ENCODE measurements at regions not wholly inside any gene's neighbourhood (a gene's known extent, or its start where the extent isn't known, plus 50 kb on each side); places are given as distances from the start of the nearest gene placed in this dataset.

DNA sequence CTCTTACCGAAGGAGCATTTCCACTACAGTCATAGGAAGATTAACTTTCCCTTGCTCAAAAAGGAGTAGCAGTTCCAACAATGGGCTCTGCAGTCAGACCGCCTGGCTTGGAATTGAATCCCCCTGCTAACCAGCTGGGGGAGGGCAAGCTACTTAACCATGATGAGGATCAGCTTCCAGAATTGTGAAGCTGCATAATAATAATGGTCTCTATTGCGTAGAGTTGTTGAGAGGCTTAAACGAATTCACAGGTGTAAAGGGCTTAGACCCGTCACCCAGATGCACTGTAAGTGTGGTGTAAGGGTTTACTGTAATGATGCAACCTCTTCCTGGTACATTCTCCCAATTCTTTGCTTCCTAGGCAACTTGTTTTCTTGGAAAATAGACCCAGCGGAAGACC lies 185.2 kb upstream of the RGMA start:
- no peak for DNase-seq (ENCODE audit: low spot score)

DNA sequence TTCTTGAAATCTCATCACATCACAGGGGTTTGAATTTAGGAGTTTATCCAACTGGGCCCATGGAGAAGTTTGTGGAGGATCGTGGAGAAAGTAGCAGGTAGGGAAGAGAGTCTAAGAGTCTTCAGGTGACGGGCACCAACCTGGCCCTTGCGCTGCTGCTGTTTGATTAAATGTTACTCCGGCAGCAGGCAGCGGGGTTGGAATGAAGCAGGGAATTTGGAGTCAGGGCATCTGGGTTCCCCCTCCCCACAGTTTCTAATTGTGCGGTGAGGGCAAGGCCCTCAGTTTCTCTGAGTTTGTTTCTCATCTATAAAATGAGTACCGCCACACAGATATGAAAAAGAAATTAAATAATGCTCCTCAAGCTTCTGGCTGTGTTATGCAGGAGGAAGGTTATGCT lies 182.9 kb upstream of the RGMA start:
- TF ChIP-seq, protein P1, sequence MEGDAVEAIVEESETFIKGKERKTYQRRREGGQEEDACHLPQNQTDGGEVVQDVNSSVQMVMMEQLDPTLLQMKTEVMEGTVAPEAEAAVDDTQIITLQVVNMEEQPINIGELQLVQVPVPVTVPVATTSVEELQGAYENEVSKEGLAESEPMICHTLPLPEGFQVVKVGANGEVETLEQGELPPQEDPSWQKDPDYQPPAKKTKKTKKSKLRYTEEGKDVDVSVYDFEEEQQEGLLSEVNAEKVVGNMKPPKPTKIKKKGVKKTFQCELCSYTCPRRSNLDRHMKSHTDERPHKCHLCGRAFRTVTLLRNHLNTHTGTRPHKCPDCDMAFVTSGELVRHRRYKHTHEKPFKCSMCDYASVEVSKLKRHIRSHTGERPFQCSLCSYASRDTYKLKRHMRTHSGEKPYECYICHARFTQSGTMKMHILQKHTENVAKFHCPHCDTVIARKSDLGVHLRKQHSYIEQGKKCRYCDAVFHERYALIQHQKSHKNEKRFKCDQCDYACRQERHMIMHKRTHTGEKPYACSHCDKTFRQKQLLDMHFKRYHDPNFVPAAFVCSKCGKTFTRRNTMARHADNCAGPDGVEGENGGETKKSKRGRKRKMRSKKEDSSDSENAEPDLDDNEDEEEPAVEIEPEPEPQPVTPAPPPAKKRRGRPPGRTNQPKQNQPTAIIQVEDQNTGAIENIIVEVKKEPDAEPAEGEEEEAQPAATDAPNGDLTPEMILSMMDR (IDR thresholded peaks at IDR 0.05; ENCODE audit: poor library complexity, severe bottlenecking) = no peak
- H3K4me3 ChIP-seq (ENCODE audit: severe bottlenecking) = no peak overlapping the region
- ATAC-seq (ENCODE audit: low read depth) (no peak), DNase-seq (ENCODE audit: low spot score) (no peak)
- H3K36me3 ChIP-seq (ENCODE audit: low read depth) = no peaks in the 10 kb centered on the region
- no peaks in the 10 kb centered on the region for H3K4me1 ChIP-seq (ENCODE audit: insufficient read depth, poor library complexity, severe bottlenecking)
- H3K27me3 ChIP-seq (ENCODE audit: insufficient read depth, poor library complexity, severe bottlenecking) = no peaks in the 10 kb centered on the region
- no peaks in the 10 kb centered on the region for H3K9me3 ChIP-seq (ENCODE audit: severe bottlenecking)
- no peak overlapping the region for H3K27ac ChIP-seq (ENCODE audit: poor library complexity, severe bottlenecking)

More for the DNA sequence above, 185.2 kb upstream of the RGMA start:
- H3K4me3 ChIP-seq (ENCODE audit: severe bottlenecking) = no peak overlapping the region
- H3K27ac ChIP-seq (ENCODE audit: poor library complexity, severe bottlenecking) = no peak overlapping the region
- no peaks in the 10 kb centered on the region for H3K36me3 ChIP-seq (ENCODE audit: low read depth)
- no peak for ATAC-seq (ENCODE audit: low read depth)
- H3K9me3 ChIP-seq (ENCODE audit: severe bottlenecking) = no peaks in the 10 kb centered on the region
- no peaks in the 10 kb centered on the region for H3K4me1 ChIP-seq (ENCODE audit: insufficient read depth, poor library complexity, severe bottlenecking)
- H3K27me3 ChIP-seq (ENCODE audit: insufficient read depth, poor library complexity, severe bottlenecking) = no peaks in the 10 kb centered on the region
- TF ChIP-seq, protein P1 (IDR thresholded peaks at IDR 0.05; ENCODE audit: poor library complexity, severe bottlenecking) = no peak

DNA sequence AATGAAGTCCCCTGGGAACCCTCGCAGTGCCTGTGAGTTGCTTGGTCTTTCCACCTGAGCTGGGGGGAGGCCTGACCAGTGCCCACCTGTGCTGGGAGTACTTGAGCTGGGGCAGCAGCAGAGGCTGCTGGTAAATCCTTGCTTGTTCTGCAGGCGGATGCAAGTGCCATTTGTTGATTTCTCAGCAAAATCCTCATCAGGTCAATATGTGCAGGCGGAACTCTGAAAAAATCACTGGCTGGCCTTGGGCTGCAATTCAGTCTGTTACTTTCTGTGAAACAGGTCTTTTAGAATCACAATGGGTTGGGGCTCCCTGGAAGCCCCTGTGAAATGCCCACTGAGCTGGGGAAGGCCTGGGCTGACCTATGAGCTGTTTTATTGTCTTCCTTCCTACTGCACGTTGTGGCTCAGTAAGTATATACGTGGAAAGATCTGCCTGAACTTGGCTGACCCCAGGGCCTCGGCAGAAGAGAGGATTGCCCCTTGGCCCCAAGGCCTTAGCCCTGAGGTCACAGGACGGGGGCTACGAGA lies 182.0 kb upstream of the RGMA start:
- TF ChIP-seq, protein P1 (IDR thresholded peaks at IDR 0.05; ENCODE audit: poor library complexity, severe bottlenecking) = no peak
- Histone ChIP-seq H3K36me3 (ENCODE audit: low read depth) (no peaks in the 10 kb centered on the region), H3K4me3 (ENCODE audit: severe bottlenecking) (no peak overlapping the region), H3K4me1 (ENCODE audit: insufficient read depth, poor library complexity, severe bottlenecking) (no peaks in the 10 kb centered on the region), H3K9me3 (ENCODE audit: severe bottlenecking) (no peaks in the 10 kb centered on the region), H3K27me3 (ENCODE audit: insufficient read depth, poor library complexity, severe bottlenecking) (no peaks in the 10 kb centered on the region), H3K27ac (ENCODE audit: poor library complexity, severe bottlenecking) (no peak overlapping the region)
- DNase-seq (ENCODE audit: low spot score) (no peak), ATAC-seq (ENCODE audit: low read depth) (no peak)

GRCh38 chr15:93268066-93268465 lies 179.1 kb upstream of the RGMA start:
- no peaks in the 10 kb centered on the region for H3K27me3 ChIP-seq (ENCODE audit: insufficient read depth, poor library complexity, severe bottlenecking)
- H3K9me3 ChIP-seq (ENCODE audit: severe bottlenecking) = no peaks in the 10 kb centered on the region
- H3K4me3 ChIP-seq (ENCODE audit: severe bottlenecking) = no peak overlapping the region
- DNase-seq (ENCODE audit: low spot score) (no peak), ATAC-seq (ENCODE audit: low read depth) (no peak)
- no peaks in the 10 kb centered on the region for H3K4me1 ChIP-seq (ENCODE audit: insufficient read depth, poor library complexity, severe bottlenecking)
- no peaks in the 10 kb centered on the region for H3K36me3 ChIP-seq (ENCODE audit: low read depth)
- no peak overlapping the region for H3K27ac ChIP-seq (ENCODE audit: poor library complexity, severe bottlenecking)
- TF ChIP-seq, protein P1 (IDR thresholded peaks at IDR 0.05; ENCODE audit: poor library complexity, severe bottlenecking) = no peak

DNA sequence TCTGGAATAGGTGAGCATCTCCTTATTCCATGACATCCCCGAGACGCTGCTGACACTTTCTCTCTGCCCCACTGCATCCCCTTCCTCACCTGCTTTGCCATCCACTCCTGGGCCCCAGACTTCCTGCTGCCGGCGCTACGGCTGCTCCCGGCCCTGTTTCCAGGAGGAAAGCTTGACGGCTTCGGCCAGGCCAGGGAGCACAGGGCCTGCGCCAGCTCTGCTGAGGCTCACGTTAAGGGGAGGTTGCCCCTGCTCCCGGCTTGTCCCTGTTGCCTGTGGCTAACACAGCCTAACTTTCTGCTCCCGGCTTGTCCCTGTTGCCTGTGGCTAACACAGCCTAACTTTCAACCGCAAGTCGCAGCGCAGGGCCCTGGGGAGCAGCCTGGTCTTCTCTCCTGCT lies 177.3 kb upstream of the RGMA start:
- Histone ChIP-seq H3K36me3 (ENCODE audit: low read depth) (no peaks in the 10 kb centered on the region), H3K4me1 (ENCODE audit: insufficient read depth, poor library complexity, severe bottlenecking) (no peaks in the 10 kb centered on the region), H3K9me3 (ENCODE audit: severe bottlenecking) (no peaks in the 10 kb centered on the region), H3K27ac (ENCODE audit: poor library complexity, severe bottlenecking) (no peak overlapping the region), H3K4me3 (ENCODE audit: severe bottlenecking) (no peak overlapping the region), H3K27me3 (ENCODE audit: insufficient read depth, poor library complexity, severe bottlenecking) (no peaks in the 10 kb centered on the region)
- ATAC-seq (ENCODE audit: low read depth) (no peak), DNase-seq (ENCODE audit: low spot score) (no peak)
- TF ChIP-seq, protein P1 (IDR thresholded peaks at IDR 0.05; ENCODE audit: poor library complexity, severe bottlenecking) = no peak

All from RWPE2 (cell line).